SK-N-SH (cell line): ENCODE measurements at regions not wholly inside any gene's neighbourhood (a gene's known extent, or its start where the extent isn't known, plus 50 kb on each side); places are given as distances from the start of the nearest gene placed in this dataset.

Experiments
- CTCF ChIA-PET: fragments of 300-600, 350-600 bp; formaldehyde crosslinking; extraction: SDS; loops from one replicate; lab custom pipeline; 2021; lab: Yijun Ruan, JAX
- POLR2A ChIA-PET: fragments of 350-600 bp; sonication (Branson Sonifier 250); formaldehyde crosslinking; extraction: SDS; loops from one replicate; lab custom pipeline; 2020; ENCODE audit warnings: antibody characterized with exemption, inconsistent platforms; lab: Yijun Ruan, JAX
- DNase-seq: peaks from one replicate; pipeline ENCODE4 v3.0.0; 2012
- H2AFZ ChIP-seq: fragments of 200-600 bp; sonication (generic); 2 replicates; pipeline ENCODE4 v1.8.1; 2016; ENCODE audit warnings: antibody characterized with exemption, mild to moderate bottlenecking, low read depth
- H3F3A ChIP-seq: fragments of 200-600 bp; sonication (generic); replicated peaks from 2 replicates; pipeline ENCODE3; 2016; ENCODE audit warnings: antibody characterized with exemption, mild to moderate bottlenecking; ENCODE audit not compliant: insufficient read depth
- H3K27ac ChIP-seq, 2 experiments: fragments of 200-500 bp in 1 of 2; fragments of 200-600 bp in 1 of 2; sonication (Bioruptor generic) in 1 of 2; sonication (generic), shearing (Covaris generic) in 1 of 2; 2 replicates each; pipeline versions ENCODE4 v1.5.1 to v1.6.1; 2014 to 2016; ENCODE audit warnings: low read depth in 2 of 2, inconsistent platforms in 1 of 2, low read length in 1 of 2, mild to moderate bottlenecking in 1 of 2, mixed read lengths in 1 of 2
- H3K27me3 ChIP-seq: fragments of 200-600 bp; sonication (generic), shearing (Covaris generic); 2 replicates; pipeline ENCODE4 v1.6.1; 2016; ENCODE audit warnings: mixed run types; ENCODE audit not compliant: insufficient read depth
- H3K36me3 ChIP-seq, 2 experiments: fragments of 200-500 bp in 1 of 2; fragments of 200-600 bp in 1 of 2; sonication (Bioruptor generic) in 1 of 2; sonication (generic) in 1 of 2; replicated peaks in 1 of 2; 2 replicates each; pipeline versions ENCODE3 to v1.5.1; 2014 to 2016; ENCODE audit warnings: low read length in 1 of 2, mild to moderate bottlenecking in 1 of 2; ENCODE audit not compliant: insufficient read depth in 2 of 2, control insufficient read depth in 1 of 2
- H3K4me1 ChIP-seq, 2 experiments: fragments of 200-500 bp in 1 of 2; fragments of 200-600 bp in 1 of 2; sonication (Bioruptor generic) in 1 of 2; sonication (generic), shearing (Covaris generic) in 1 of 2; 2 replicates each; pipeline versions ENCODE4 v1.5.1 to v1.6.1; 2014 to 2016; ENCODE audit warnings: low read depth in 1 of 2, low read length in 1 of 2, mixed run types in 1 of 2; ENCODE audit not compliant: insufficient read depth in 2 of 2, control insufficient read depth in 1 of 2
- H3K4me2 ChIP-seq: fragments of 200-600 bp; sonication (generic), shearing (Covaris generic); 2 replicates; pipeline ENCODE4 v1.6.1; 2017; ENCODE audit warnings: mixed run types
- H3K4me3 ChIP-seq, 2 experiments: fragments of 200-500 bp in 1 of 2; fragments of 200-600 bp in 1 of 2; sonication (Bioruptor generic) in 1 of 2; sonication (generic), shearing (Covaris generic) in 1 of 2; 2 replicates each; pipeline versions ENCODE4 v1.5.1 to v1.8.1; 2014 to 2016; ENCODE audit warnings: low read depth in 2 of 2, inconsistent platforms in 1 of 2, low read length in 1 of 2, mild to moderate bottlenecking in 1 of 2, mixed read lengths in 1 of 2, moderate library complexity in 1 of 2
- H3K79me2 ChIP-seq: fragments of 200-600 bp; sonication (generic); 2 replicates; pipeline ENCODE4 v1.8.1; 2017; ENCODE audit warnings: mild to moderate bottlenecking; ENCODE audit not compliant: insufficient read depth
- H3K9ac ChIP-seq: fragments of 200-600 bp; sonication (generic); 2 replicates; pipeline ENCODE4 v1.6.1; 2017; ENCODE audit warnings: mixed run types
- H3K9me2 ChIP-seq: fragments of 200-600 bp; sonication (generic); 2 replicates; pipeline ENCODE4 v1.6.1; 2017; ENCODE audit warnings: mixed run types
- H3K9me3 ChIP-seq: fragments of 200-600 bp; sonication (generic); 2 replicates; pipeline ENCODE4 v1.6.1; 2017; ENCODE audit warnings: mixed run types, mild to moderate bottlenecking, moderate library complexity
- H4K20me1 ChIP-seq: fragments of 200-600 bp; sonication (generic); 2 replicates; pipeline ENCODE4 v1.6.1; 2017; ENCODE audit warnings: mild to moderate bottlenecking, mixed run types; ENCODE audit not compliant: insufficient read depth
- EP300 ChIP-seq, 2 experiments: IDR thresholded peaks; 2 replicates each; pipeline versions ENCODE4 v1.4.0 to v1.6.1; 2012; ENCODE audit warnings: borderline replicate concordance in 1 of 2, low read depth in 1 of 2, low read length in 1 of 2
- FOXJ3 ChIP-seq: sonication (generic); formaldehyde crosslinking; IDR thresholded peaks from 2 replicates; pipeline ENCODE4 v1.5.1; 2020; ENCODE audit warnings: mild to moderate bottlenecking, missing genetic modification reagents
- FOXM1 ChIP-seq: IDR thresholded peaks from 2 replicates; pipeline ENCODE4 v1.4.0; 2012; ENCODE audit warnings: low read depth, mild to moderate bottlenecking
- GABPA ChIP-seq: IDR thresholded peaks from 2 replicates; pipeline ENCODE4 v1.4.0; 2012; ENCODE audit warnings: low read depth, mild to moderate bottlenecking
- JUND ChIP-seq: IDR thresholded peaks from 2 replicates; pipeline ENCODE4 v1.4.0; 2012
- MEF2A ChIP-seq: IDR thresholded peaks from 2 replicates; pipeline ENCODE4 v1.4.0; 2012; ENCODE audit warnings: low read depth, borderline replicate concordance
- MXI1 ChIP-seq: IDR thresholded peaks from 2 replicates; pipeline ENCODE4 v1.6.1; 2012; ENCODE audit warnings: mild to moderate bottlenecking, low read depth, low read length, improper control_type of control experiment
- NFIC ChIP-seq: IDR thresholded peaks from 2 replicates; pipeline ENCODE4 v1.4.0; 2012; ENCODE audit warnings: borderline replicate concordance
- SMC3 ChIP-seq: IDR thresholded peaks from 2 replicates; pipeline ENCODE4 v1.6.1; 2012; ENCODE audit warnings: low read depth, low read length, improper control_type of control experiment
- TAF1 ChIP-seq: IDR thresholded peaks from 2 replicates; pipeline ENCODE4 v1.6.1; 2012; ENCODE audit warnings: low read depth, mild to moderate bottlenecking, low read length, moderate library complexity, borderline replicate concordance
- TCF12 ChIP-seq: IDR thresholded peaks from 2 replicates; pipeline ENCODE4 v1.4.0; 2012
- TF ChIP-seq, protein P1 (sequence below): IDR thresholded peaks from 2 replicates; pipeline ENCODE4; 2012
- TF ChIP-seq, protein P2 (sequence below): fragments of 200-600 bp; sonication (generic); IDR thresholded peaks from 2 replicates; pipeline ENCODE4 v1.6.1; 2017; ENCODE audit warnings: antibody characterized with exemption, mild to moderate bottlenecking, moderate library complexity
- TF ChIP-seq, protein P3 (sequence below): IDR thresholded peaks from 2 replicates; pipeline ENCODE4 v1.4.0; 2012; ENCODE audit warnings: low read depth
- TF ChIP-seq, protein P4 (sequence below): IDR thresholded peaks from 2 replicates; pipeline ENCODE4 v1.4.0; 2012; ENCODE audit warnings: low read depth, borderline replicate concordance
- TF ChIP-seq, protein P5 (sequence below): fragments of 150-350 bp; IDR thresholded peaks from 2 replicates; pipeline ENCODE4 v1.6.1; 2017; ENCODE audit warnings: antibody characterized with exemption, low read length, low read depth, borderline replicate concordance

DNA sequence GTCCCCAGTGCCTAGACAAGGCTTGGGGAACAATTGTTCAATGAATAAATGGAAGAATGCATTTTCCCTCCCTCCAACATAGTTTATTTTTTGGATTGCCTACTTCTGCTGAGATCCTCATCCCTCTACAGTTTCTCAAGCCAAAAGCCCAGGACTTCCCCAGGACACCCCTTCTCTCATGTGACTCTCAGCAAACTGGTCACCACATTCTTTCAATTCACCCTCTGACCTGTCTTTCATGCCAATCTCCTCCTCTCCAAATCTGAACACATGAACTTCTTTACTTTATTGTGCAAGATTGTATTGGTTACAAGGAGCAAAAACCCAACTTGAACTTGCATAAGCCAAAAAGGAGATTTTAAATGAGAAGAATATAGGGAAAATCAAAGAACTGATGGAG lies 103.2 kb upstream of the JUN start:
- no peak for DNase-seq

More for the DNA sequence above, 103.2 kb upstream of the JUN start:
- Histone ChIP-seq H2AFZ (no peak overlapping the region), H3K27ac (no peak overlapping the region), H3K9ac (no peak overlapping the region), H3F3A (peaks cover 11% of the 10 kb centered on the region), H4K20me1 (no peaks in the 10 kb centered on the region), H3K36me3 (no peaks in the 10 kb centered on the region), H3K27me3 (no peaks in the 10 kb centered on the region), H3K9me2 (no peaks in the 10 kb centered on the region), H3K9me3 (no peaks in the 10 kb centered on the region), H3K4me3 (no peak overlapping the region), H3K4me1 (peaks cover 0 to 17% of the 10 kb centered on the region in 2 experiments; a peak in 2 of 4 replicates), H3K79me2 (no peaks in the 10 kb centered on the region), H3K4me2 (no peak overlapping the region)
- POLR2A ChIA-PET, result no interaction called here
- CTCF ChIA-PET, result no interaction called here
- TF ChIP-seq TCF12, result no peak
- no peak for TF ChIP-seq JUND
- no peak for TF ChIP-seq FOXJ3 (CRISPR knock-in tag)
- TF ChIP-seq, protein P1, sequence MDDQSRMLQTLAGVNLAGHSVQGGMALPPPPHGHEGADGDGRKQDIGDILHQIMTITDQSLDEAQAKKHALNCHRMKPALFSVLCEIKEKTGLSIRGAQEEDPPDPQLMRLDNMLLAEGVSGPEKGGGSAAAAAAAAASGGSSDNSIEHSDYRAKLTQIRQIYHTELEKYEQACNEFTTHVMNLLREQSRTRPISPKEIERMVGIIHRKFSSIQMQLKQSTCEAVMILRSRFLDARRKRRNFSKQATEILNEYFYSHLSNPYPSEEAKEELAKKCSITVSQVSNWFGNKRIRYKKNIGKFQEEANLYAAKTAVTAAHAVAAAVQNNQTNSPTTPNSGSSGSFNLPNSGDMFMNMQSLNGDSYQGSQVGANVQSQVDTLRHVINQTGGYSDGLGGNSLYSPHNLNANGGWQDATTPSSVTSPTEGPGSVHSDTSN, result no peak
- TF ChIP-seq NFIC, result no peak
- TF ChIP-seq, protein P2, sequence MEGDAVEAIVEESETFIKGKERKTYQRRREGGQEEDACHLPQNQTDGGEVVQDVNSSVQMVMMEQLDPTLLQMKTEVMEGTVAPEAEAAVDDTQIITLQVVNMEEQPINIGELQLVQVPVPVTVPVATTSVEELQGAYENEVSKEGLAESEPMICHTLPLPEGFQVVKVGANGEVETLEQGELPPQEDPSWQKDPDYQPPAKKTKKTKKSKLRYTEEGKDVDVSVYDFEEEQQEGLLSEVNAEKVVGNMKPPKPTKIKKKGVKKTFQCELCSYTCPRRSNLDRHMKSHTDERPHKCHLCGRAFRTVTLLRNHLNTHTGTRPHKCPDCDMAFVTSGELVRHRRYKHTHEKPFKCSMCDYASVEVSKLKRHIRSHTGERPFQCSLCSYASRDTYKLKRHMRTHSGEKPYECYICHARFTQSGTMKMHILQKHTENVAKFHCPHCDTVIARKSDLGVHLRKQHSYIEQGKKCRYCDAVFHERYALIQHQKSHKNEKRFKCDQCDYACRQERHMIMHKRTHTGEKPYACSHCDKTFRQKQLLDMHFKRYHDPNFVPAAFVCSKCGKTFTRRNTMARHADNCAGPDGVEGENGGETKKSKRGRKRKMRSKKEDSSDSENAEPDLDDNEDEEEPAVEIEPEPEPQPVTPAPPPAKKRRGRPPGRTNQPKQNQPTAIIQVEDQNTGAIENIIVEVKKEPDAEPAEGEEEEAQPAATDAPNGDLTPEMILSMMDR, result no peak
- no peak for TF ChIP-seq MXI1
- TF ChIP-seq, protein P3, sequence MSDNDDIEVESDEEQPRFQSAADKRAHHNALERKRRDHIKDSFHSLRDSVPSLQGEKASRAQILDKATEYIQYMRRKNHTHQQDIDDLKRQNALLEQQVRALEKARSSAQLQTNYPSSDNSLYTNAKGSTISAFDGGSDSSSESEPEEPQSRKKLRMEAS, result no peak
- TF ChIP-seq, protein P4, sequence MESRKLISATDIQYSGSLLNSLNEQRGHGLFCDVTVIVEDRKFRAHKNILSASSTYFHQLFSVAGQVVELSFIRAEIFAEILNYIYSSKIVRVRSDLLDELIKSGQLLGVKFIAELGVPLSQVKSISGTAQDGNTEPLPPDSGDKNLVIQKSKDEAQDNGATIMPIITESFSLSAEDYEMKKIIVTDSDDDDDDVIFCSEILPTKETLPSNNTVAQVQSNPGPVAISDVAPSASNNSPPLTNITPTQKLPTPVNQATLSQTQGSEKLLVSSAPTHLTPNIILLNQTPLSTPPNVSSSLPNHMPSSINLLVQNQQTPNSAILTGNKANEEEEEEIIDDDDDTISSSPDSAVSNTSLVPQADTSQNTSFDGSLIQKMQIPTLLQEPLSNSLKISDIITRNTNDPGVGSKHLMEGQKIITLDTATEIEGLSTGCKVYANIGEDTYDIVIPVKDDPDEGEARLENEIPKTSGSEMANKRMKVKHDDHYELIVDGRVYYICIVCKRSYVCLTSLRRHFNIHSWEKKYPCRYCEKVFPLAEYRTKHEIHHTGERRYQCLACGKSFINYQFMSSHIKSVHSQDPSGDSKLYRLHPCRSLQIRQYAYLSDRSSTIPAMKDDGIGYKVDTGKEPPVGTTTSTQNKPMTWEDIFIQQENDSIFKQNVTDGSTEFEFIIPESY, result no peak
- TF ChIP-seq GABPA, result no peak
- no peak for TF ChIP-seq MEF2A
- TF ChIP-seq TAF1, result no peak
- TF ChIP-seq FOXM1, result no peak
- TF ChIP-seq, protein P5, sequence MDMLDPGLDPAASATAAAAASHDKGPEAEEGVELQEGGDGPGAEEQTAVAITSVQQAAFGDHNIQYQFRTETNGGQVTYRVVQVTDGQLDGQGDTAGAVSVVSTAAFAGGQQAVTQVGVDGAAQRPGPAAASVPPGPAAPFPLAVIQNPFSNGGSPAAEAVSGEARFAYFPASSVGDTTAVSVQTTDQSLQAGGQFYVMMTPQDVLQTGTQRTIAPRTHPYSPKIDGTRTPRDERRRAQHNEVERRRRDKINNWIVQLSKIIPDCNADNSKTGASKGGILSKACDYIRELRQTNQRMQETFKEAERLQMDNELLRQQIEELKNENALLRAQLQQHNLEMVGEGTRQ, result no peak
- TF ChIP-seq EP300 (IDR thresholded peaks at IDR 0.05; ENCODE audit: borderline replicate concordance in 1 of 2, low read depth in 1 of 2, low read length in 1 of 2), result no peak
- TF ChIP-seq SMC3, result no peak
- TF ChIP-seq, all 33 proteins: peak for 0
